ENCODE measurements at regions not wholly inside any gene's neighbourhood (a gene's known extent, or its start where the extent isn't known, plus 50 kb on each side); places are given as distances from the start of the nearest gene placed in this dataset.

DNA sequence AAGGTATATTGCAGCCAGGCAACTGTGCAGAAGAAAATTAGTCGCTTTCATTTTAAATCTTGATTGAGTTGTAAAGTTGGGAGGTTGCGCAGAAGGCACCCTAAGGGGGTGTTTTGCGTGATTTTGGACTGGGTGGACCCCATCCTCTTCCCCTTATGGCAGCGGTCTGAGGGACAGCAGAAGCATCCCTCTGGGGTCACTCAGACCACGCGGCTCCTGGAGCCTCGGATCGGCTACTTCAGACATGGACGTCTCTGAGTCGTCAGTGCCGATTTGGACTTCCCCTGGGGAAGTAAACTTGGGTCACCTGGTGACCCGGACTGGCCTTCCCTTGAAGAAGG is 639.0 kb upstream of the DPP6 start:
- TF ChIP-seq, protein P1, sequence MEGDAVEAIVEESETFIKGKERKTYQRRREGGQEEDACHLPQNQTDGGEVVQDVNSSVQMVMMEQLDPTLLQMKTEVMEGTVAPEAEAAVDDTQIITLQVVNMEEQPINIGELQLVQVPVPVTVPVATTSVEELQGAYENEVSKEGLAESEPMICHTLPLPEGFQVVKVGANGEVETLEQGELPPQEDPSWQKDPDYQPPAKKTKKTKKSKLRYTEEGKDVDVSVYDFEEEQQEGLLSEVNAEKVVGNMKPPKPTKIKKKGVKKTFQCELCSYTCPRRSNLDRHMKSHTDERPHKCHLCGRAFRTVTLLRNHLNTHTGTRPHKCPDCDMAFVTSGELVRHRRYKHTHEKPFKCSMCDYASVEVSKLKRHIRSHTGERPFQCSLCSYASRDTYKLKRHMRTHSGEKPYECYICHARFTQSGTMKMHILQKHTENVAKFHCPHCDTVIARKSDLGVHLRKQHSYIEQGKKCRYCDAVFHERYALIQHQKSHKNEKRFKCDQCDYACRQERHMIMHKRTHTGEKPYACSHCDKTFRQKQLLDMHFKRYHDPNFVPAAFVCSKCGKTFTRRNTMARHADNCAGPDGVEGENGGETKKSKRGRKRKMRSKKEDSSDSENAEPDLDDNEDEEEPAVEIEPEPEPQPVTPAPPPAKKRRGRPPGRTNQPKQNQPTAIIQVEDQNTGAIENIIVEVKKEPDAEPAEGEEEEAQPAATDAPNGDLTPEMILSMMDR (IDR thresholded peaks at IDR 0.05) = no peak
- Mint-ChIP-seq H3K9me3 (peaks cover 88% of the 10 kb centered on the region), H3K27me3 (ENCODE audit: insufficient read depth) (peaks cover 2% of the 10 kb centered on the region; the same call in 1 of the 2 replicates), H3K4me3 (no peak overlapping the region), H3K27ac (no peak overlapping the region), H3K4me1 (ENCODE audit: low read depth) (no peaks in the 10 kb centered on the region), H3K36me3 (ENCODE audit: low read depth) (peaks cover 18% of the 10 kb centered on the region)
- DNase-seq = no peak

DNA sequence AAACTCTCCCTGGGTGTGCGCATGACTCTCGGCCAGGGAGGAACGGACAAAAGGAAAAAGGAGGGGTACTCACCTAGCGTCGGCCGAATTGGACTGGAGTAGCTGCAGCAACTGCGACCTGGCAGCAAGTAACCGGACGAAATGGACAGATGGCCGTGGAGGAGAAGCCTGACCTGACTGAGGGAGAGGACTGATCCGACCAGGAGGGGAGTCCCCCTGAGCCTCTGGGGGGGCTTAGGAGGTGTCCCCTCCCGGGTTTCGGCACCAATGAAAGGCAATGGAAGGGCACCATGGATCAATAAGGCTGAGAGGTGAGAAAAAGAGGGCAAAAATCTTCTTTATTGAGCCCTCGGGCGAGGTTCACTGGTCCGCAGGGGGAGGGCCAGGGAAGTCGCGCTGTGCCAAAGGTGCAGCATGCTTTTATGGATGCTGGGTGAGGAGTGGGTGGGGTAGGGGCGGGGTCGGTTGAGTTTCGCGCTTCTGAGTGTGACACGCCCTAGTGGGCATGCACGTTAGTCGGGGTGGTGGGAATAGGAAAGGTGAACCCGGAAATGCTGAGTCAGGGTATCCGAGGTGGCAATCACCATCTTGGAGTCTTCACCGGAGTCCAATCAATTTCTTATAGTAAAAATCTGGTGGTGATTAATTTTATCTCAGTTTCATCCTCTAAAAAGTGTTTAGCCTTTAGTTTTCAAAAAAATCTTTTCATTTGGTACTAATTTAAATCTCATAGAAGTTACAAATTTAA is 638.5 kb upstream of the DPP6 start:
- TF ChIP-seq, protein P1 (IDR thresholded peaks at IDR 0.05) = no peak
- peaks cover 88% of the 10 kb centered on the region for H3K9me3 Mint-ChIP-seq
- H3K27me3 Mint-ChIP-seq (ENCODE audit: insufficient read depth) = peaks cover 2% of the 10 kb centered on the region; the same call in 1 of the 2 replicates
- H3K4me1 Mint-ChIP-seq (ENCODE audit: low read depth) = no peaks in the 10 kb centered on the region
- no peak overlapping the region for H3K27ac Mint-ChIP-seq
- no peak overlapping the region for H3K4me3 Mint-ChIP-seq
- H3K36me3 Mint-ChIP-seq (ENCODE audit: low read depth) = peaks cover 18% of the 10 kb centered on the region
- DNase-seq = no peak

DNA sequence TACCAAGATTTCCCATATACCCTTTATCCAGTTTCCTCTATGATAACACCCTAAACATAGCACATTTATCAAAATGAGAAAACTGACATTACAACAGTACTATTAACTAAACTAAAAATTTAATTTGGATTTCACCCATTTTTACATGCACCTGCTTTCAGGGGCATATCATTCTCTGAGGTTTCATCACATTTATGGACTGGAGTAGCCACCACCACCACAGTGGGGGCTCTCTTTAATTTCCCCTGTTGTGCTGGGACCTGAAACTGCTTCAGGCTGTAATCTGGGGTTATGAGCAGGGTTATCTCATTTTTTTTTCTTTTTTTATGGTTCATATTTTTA is 637.9 kb upstream of the DPP6 start:
- TF ChIP-seq, protein P1 (IDR thresholded peaks at IDR 0.05) = no peak
- Mint-ChIP-seq H3K4me3 (no peak overlapping the region), H3K36me3 (ENCODE audit: low read depth) (peaks cover 18% of the 10 kb centered on the region), H3K27me3 (ENCODE audit: insufficient read depth) (peaks cover 2% of the 10 kb centered on the region; the same call in 1 of the 2 replicates), H3K9me3 (peaks cover 88% of the 10 kb centered on the region), H3K27ac (no peak overlapping the region), H3K4me1 (ENCODE audit: low read depth) (no peaks in the 10 kb centered on the region)
- no peak for DNase-seq

DNA sequence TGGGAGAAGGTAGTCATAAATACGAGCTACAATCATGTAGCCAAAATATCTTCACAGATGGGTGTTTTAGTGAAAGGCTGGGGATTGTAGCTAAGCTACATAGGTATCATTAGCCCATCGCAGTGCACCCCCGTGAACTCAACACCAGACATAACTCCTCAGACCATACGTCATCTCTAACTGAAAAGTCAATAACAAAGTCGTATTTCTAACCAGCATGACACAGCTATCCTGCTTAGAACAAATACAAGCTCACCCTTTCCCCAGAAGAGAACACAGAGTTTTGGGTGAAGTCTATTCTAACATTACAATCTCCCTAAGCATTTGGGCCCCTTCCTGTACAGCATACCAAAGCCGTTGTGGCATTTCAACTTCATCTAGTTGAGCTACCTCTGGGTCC is 636.6 kb upstream of the DPP6 start:
- peaks cover 79% of the 10 kb centered on the region for H3K9me3 Mint-ChIP-seq

DNA sequence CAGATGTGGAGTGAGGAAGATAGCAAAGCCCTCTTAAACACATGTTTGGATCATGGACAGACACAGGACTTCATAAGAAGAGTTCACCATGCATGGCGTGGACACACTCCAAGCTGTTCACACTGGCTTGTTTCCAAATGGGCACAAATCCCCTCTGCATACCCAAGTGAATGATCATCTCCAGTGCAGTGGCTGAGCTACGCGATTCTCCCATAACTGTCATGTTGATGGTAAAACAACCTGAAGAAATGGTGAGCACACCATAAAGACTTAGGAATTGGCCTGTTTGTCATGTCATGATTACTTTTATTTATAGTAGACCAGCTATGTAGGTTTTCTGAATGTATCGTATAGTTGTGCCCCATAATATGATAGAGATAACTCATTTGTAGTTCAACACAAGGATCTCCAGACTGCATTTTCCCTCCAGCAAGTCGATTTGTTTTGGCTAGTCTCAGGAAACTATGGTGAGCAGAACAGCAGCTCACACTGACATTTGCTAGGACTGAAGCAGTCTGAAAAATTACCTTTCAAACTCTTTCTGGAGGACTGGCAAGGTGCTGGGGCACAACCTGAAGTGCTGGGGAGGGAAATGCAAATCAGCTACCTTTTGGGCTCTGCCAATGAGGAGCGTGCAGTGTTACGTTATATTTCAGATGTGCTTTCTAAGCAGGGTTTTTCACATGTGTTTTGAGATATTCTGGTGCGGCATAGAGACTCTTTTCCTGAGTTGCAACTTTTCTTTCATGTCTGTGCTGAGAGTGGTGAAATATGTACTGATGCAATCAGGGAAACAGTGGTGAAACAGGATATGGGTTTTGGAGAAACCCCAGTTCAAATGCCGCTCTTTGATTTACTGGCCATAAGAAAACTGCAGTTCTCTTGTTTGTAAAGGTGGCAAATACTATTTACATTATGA is 629.6 kb upstream of the DPP6 start:
- H3K27ac Mint-ChIP-seq = no peak overlapping the region
- peaks cover 54% of the 10 kb centered on the region for H3K9me3 Mint-ChIP-seq
- H3K36me3 Mint-ChIP-seq (ENCODE audit: low read depth) = no peaks in the 10 kb centered on the region; the same call in 1 of the 2 replicates
- no peak overlapping the region for H3K4me3 Mint-ChIP-seq
- H3K27me3 Mint-ChIP-seq (ENCODE audit: insufficient read depth) = no peaks in the 10 kb centered on the region
- H3K4me1 Mint-ChIP-seq (ENCODE audit: low read depth) = no peaks in the 10 kb centered on the region
- no peak for DNase-seq
- TF ChIP-seq, protein P1 (IDR thresholded peaks at IDR 0.05) = no peak

More for the DNA sequence above, 636.6 kb upstream of the DPP6 start:
- H3K27me3 Mint-ChIP-seq (ENCODE audit: insufficient read depth) = peaks cover 2% of the 10 kb centered on the region; the same call in 1 of the 2 replicates
- H3K27ac Mint-ChIP-seq = no peak overlapping the region
- H3K4me1 Mint-ChIP-seq (ENCODE audit: low read depth) = no peaks in the 10 kb centered on the region
- TF ChIP-seq, protein P1 (IDR thresholded peaks at IDR 0.05) = no peak
- H3K36me3 Mint-ChIP-seq (ENCODE audit: low read depth) = peaks cover 11% of the 10 kb centered on the region
- no peak overlapping the region for H3K4me3 Mint-ChIP-seq
- DNase-seq = no peak
